ENCODE measurements at regions not wholly inside any gene's neighbourhood (a gene's known extent, or its start where the extent isn't known, plus 50 kb on each side); places are given as distances from the start of the nearest gene placed in this dataset.

DNA sequence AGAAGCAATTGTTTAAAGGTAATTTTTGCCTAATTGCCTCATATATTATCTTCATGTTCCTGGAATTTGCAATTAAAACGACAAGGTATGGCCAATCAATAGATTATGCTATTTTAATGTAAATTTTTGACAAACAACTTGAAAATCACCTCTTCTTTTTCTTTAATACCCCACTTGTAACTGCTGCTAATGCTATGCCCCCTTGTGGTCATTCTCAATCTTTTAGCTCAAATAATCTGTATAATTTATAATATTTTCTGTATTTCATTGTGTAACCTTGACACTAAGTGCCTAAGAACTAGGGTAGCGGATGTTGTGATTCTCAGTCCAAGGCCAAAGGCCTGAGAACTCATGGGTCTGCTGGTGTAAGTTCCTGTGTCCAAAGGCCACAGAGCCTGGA is 831.7 kb upstream of the POU3F4 start:
- TF ChIP-seq, protein P1, sequence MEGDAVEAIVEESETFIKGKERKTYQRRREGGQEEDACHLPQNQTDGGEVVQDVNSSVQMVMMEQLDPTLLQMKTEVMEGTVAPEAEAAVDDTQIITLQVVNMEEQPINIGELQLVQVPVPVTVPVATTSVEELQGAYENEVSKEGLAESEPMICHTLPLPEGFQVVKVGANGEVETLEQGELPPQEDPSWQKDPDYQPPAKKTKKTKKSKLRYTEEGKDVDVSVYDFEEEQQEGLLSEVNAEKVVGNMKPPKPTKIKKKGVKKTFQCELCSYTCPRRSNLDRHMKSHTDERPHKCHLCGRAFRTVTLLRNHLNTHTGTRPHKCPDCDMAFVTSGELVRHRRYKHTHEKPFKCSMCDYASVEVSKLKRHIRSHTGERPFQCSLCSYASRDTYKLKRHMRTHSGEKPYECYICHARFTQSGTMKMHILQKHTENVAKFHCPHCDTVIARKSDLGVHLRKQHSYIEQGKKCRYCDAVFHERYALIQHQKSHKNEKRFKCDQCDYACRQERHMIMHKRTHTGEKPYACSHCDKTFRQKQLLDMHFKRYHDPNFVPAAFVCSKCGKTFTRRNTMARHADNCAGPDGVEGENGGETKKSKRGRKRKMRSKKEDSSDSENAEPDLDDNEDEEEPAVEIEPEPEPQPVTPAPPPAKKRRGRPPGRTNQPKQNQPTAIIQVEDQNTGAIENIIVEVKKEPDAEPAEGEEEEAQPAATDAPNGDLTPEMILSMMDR (IDR thresholded peaks at IDR 0.05; ENCODE audit: borderline replicate concordance, extremely low read depth, insufficient read depth) = no peak
- FAIRE-seq (no peak), DNase-seq (no peak)
- intact Hi-C loops (cut with DNase I) = no loop called here
- Histone ChIP-seq H3K4me1 (ENCODE audit: control insufficient read depth in 2 of 3, insufficient read depth in 2 of 3, low read depth in 1 of 3, low read length in 3 of 3) (no peaks in the 10 kb centered on the region), H3K9me3 (ENCODE audit: control insufficient read depth in 2 of 3, insufficient read depth in 1 of 3, low read length in 3 of 3) (no peaks in the 10 kb centered on the region), H3K36me3 (ENCODE audit: control insufficient read depth in 2 of 3, insufficient read depth in 3 of 3, low read length in 3 of 3) (no peaks in the 10 kb centered on the region), H3K4me3 (ENCODE audit: low read length in 3 of 3) (no peak overlapping the region), H3K27ac (ENCODE audit: low read depth in 2 of 2, low read length in 2 of 2) (no peak overlapping the region), H3K27me3 (ENCODE audit: control insufficient read depth, insufficient read depth, low read length) (no peaks in the 10 kb centered on the region), H3K9ac (ENCODE audit: low read length in 3 of 3) (no peak overlapping the region)

DNA sequence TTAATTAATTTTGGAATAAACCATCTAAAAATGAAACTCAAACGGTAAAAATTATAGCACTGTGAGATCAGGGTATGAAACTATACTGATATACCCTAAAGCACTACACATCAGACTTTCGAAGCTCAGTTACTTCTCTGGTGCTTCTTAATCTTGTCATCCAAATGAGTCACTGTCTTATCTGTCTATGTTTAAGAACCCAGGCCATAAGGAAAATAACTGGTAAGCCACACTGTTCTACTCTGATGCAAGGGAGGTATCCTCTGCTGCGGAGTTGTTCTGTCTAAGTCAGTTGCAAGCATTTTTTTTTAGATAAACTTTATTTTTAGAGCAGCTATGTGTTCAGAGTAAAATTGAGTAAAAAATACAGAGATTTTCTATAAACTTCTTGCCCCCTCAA is 830.8 kb upstream of the POU3F4 start:
- TF ChIP-seq, protein P1 (IDR thresholded peaks at IDR 0.05; ENCODE audit: borderline replicate concordance, extremely low read depth, insufficient read depth) = no peak
- no peak overlapping the region for H3K4me3 ChIP-seq (ENCODE audit: low read length in 3 of 3)
- FAIRE-seq (no peak), DNase-seq (no peak)
- H3K27me3 ChIP-seq (ENCODE audit: control insufficient read depth, insufficient read depth, low read length) = no peaks in the 10 kb centered on the region
- no peak overlapping the region for H3K9ac ChIP-seq (ENCODE audit: low read length in 3 of 3)
- H3K4me1 ChIP-seq (ENCODE audit: control insufficient read depth in 2 of 3, insufficient read depth in 2 of 3, low read depth in 1 of 3, low read length in 3 of 3) = no peaks in the 10 kb centered on the region
- H3K36me3 ChIP-seq (ENCODE audit: control insufficient read depth in 2 of 3, insufficient read depth in 3 of 3, low read length in 3 of 3) = no peaks in the 10 kb centered on the region
- no peaks in the 10 kb centered on the region for H3K9me3 ChIP-seq (ENCODE audit: control insufficient read depth in 2 of 3, insufficient read depth in 1 of 3, low read length in 3 of 3)
- no peak overlapping the region for H3K27ac ChIP-seq (ENCODE audit: low read depth in 2 of 2, low read length in 2 of 2)
- intact Hi-C loops (cut with DNase I) = no loop called here

DNA sequence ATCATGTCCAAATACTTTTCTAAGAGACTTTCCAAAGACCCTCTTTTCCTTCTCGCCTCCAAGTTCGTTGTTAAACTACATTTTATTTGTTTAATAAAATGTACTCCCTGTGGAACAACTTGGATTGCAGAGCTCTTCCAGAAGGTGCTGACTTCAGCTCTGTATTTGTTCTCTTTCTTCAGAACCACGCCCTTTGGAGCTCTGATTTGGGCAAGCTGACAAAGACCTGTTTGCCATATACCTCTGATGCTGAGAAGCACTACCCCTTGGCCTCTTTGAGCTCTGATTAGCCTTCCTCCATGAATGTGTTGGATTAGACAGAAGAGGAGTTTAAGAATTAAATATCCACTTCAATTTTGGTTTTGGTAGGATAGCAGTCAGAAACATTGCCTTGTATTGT is 815.1 kb upstream of the POU3F4 start:
- Histone ChIP-seq H3K9me3 (ENCODE audit: control insufficient read depth in 2 of 3, insufficient read depth in 1 of 3, low read length in 3 of 3) (no peaks in the 10 kb centered on the region), H3K27ac (ENCODE audit: low read depth in 2 of 2, low read length in 2 of 2) (no peak overlapping the region)
- intact Hi-C loops (cut with DNase I) = no loop called here

DNA sequence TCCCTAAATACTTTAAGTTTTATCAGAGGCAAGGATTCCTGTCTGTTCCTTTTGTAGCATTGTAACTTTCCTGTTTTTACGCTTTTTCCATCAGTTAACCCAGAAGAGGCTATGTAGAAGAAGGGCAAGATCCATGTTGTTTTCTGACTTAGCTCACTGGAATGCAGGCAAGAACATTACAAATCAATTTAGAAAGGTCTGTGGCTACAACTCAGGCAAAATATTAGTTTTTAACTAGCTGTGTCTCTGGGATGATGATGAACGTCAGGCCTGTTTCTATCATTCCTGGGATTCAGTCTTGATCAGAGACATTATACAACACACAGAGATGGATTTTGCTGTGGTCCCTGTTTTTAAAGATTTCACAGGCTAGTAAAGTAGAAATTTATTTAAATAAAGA is 813.0 kb upstream of the POU3F4 start:
- H3K9ac ChIP-seq (ENCODE audit: low read length in 3 of 3) = no peak overlapping the region
- H3K27ac ChIP-seq (ENCODE audit: low read depth in 2 of 2, low read length in 2 of 2) = no peak overlapping the region
- FAIRE-seq = no peak
- H3K9me3 ChIP-seq (ENCODE audit: control insufficient read depth in 2 of 3, insufficient read depth in 1 of 3, low read length in 3 of 3) = no peaks in the 10 kb centered on the region
- H3K4me3 ChIP-seq (ENCODE audit: low read length in 3 of 3) = no peak overlapping the region
- intact Hi-C loops (cut with DNase I) = no loop called here
- TF ChIP-seq, protein P1 (IDR thresholded peaks at IDR 0.05; ENCODE audit: borderline replicate concordance, extremely low read depth, insufficient read depth) = no peak
- no peak for DNase-seq
- no peaks in the 10 kb centered on the region for H3K27me3 ChIP-seq (ENCODE audit: control insufficient read depth, insufficient read depth, low read length)
- no peaks in the 10 kb centered on the region for H3K4me1 ChIP-seq (ENCODE audit: control insufficient read depth in 2 of 3, insufficient read depth in 2 of 3, low read depth in 1 of 3, low read length in 3 of 3)
- H3K36me3 ChIP-seq (ENCODE audit: control insufficient read depth in 2 of 3, insufficient read depth in 3 of 3, low read length in 3 of 3) = no peaks in the 10 kb centered on the region

More for the DNA sequence above, 815.1 kb upstream of the POU3F4 start:
- FAIRE-seq = no peak
- TF ChIP-seq, protein P1 (IDR thresholded peaks at IDR 0.05; ENCODE audit: borderline replicate concordance, extremely low read depth, insufficient read depth) = no peak
- Histone ChIP-seq H3K4me1 (ENCODE audit: control insufficient read depth in 2 of 3, insufficient read depth in 2 of 3, low read depth in 1 of 3, low read length in 3 of 3) (no peaks in the 10 kb centered on the region), H3K4me3 (ENCODE audit: low read length in 3 of 3) (no peak overlapping the region), H3K9ac (ENCODE audit: low read length in 3 of 3) (no peak overlapping the region), H3K36me3 (ENCODE audit: control insufficient read depth in 2 of 3, insufficient read depth in 3 of 3, low read length in 3 of 3) (no peaks in the 10 kb centered on the region), H3K27me3 (ENCODE audit: control insufficient read depth, insufficient read depth, low read length) (no peaks in the 10 kb centered on the region)
- no peak for DNase-seq
